Adrenal gland (tissue), 5 donors: ENCODE measurements at regions not wholly inside any gene's neighbourhood (a gene's known extent, or its start where the extent isn't known, plus 50 kb on each side); places are given as distances from the start of the nearest gene placed in this dataset.

Experiments
- CTCF ChIP-seq, 6 experiments: fragments of 450-650 bp in 4 of 6; fragments of 200-600 bp in 2 of 6; sonication (generic) in 1 of 6; IDR thresholded peaks; 1 replicate in 5 of 6; 2 replicates in 1 of 6; pipeline versions ENCODE4 v1.5.1 to v1.8.0; 2016 to 2021; ENCODE audit warnings: antibody characterized with exemption in 6 of 6, mild to moderate bottlenecking in 2 of 6, moderate library complexity in 1 of 6
- POLR2A ChIP-seq, 2 donors: fragments of 450-650 bp; IDR thresholded peaks; one replicate each; pipeline ENCODE4 v1.6.1; 2017; ENCODE audit warnings: antibody characterized with exemption in 2 of 2, mild to moderate bottlenecking in 2 of 2, moderate library complexity in 1 of 2
- donor health status: DM: no; HTN: no; CAD: no.

- TF ChIP-seq CTCF (IDR thresholded peaks at IDR 0.05) = no peak
- TF ChIP-seq POLR2A (IDR thresholded peaks at IDR 0.05) = no peak
These were observed 634.8 kb downstream of the KCNJ2 start for GRCh38 chr17:70804161-70804560.
